CD14-positive monocyte (primary cell): ENCODE measurements at regions not wholly inside any gene's neighbourhood (a gene's known extent, or its start where the extent isn't known, plus 50 kb on each side); places are given as distances from the start of the nearest gene placed in this dataset.

Experiments used
- DNase-seq, 3 donors: peaks; one replicate each; pipeline ENCODE4 v3.0.0-alpha.2; 2011 to 2022
- H2AFZ ChIP-seq: 2 replicates; pipeline ENCODE4 v1.6.0; 2012; ENCODE audit warnings: mild to moderate bottlenecking, low read depth, low read length, inconsistent platforms; ENCODE audit not compliant: insufficient read depth, poor library complexity, severe bottlenecking
- H3K27ac ChIP-seq, 2 donors: 1 replicate in 1 of 2; 2 replicates in 1 of 2; pipeline ENCODE4 v1.5.1; 2012 to 2013; ENCODE audit warnings: low read length in 2 of 2, control low read depth in 1 of 2, inconsistent platforms in 1 of 2, low read depth in 1 of 2, mild to moderate bottlenecking in 1 of 2
- H3K27me3 ChIP-seq, 2 donors: one replicate each; pipeline versions ENCODE4 v1.6.0 to v1.6.1; 2011 to 2013; ENCODE audit warnings: low read length in 2 of 2; ENCODE audit not compliant: control insufficient read depth in 2 of 2, insufficient read depth in 2 of 2
- H3K36me3 ChIP-seq, 2 donors: replicated peaks in 1 of 2; 1 replicate in 1 of 2; 2 replicates in 1 of 2; pipeline versions ENCODE4 v1.5.1 to v1.6.1; 2012 to 2013; ENCODE audit warnings: low read length in 2 of 2, control low read depth in 1 of 2, inconsistent platforms in 1 of 2, mild to moderate bottlenecking in 1 of 2; ENCODE audit not compliant: insufficient read depth in 2 of 2, control insufficient read depth in 1 of 2
- H3K4me1 ChIP-seq, 2 donors: 1 replicate in 1 of 2; 2 replicates in 1 of 2; pipeline versions ENCODE4 v1.5.1 to v1.6.1; 2012 to 2013; ENCODE audit warnings: low read length in 2 of 2, control low read depth in 1 of 2, inconsistent platforms in 1 of 2, mild to moderate bottlenecking in 1 of 2, moderate library complexity in 1 of 2; ENCODE audit not compliant: insufficient read depth in 2 of 2, control insufficient read depth in 1 of 2
- H3K4me2 ChIP-seq: replicated peaks from 2 replicates; pipeline ENCODE3; 2012; ENCODE audit warnings: low read length, moderate library complexity, mild to moderate bottlenecking; ENCODE audit not compliant: poor library complexity, severe bottlenecking; ENCODE audit errors: extremely low read depth
- H3K4me3 ChIP-seq, 3 experiments: fragments of 200-600 bp in 1 of 3; sonication (generic) in 1 of 3; replicated peaks in 1 of 3; 1 replicate in 2 of 3; 2 replicates in 1 of 3; pipeline ENCODE4 v1.5.1; 2011 to 2013; ENCODE audit warnings: low read length in 3 of 3, mild to moderate bottlenecking in 3 of 3, control low read depth in 2 of 3, low read depth in 2 of 3, inconsistent platforms in 1 of 3, moderate library complexity in 1 of 3
- H3K79me2 ChIP-seq: 2 replicates; pipeline ENCODE4 v1.6.0; 2012; ENCODE audit warnings: mild to moderate bottlenecking, control low read depth, inconsistent platforms, low read length, moderate library complexity; ENCODE audit not compliant: insufficient read depth
- H3K9ac ChIP-seq: 2 replicates; pipeline ENCODE4 v1.6.0; 2017; ENCODE audit warnings: low read length, mild to moderate bottlenecking; ENCODE audit not compliant: insufficient read depth, poor library complexity, severe bottlenecking
- H3K9me3 ChIP-seq, 2 donors: replicated peaks in 1 of 2; 1 replicate in 1 of 2; 2 replicates in 1 of 2; pipeline versions ENCODE4 v1.5.1 to v1.6.1; 2012 to 2013; ENCODE audit warnings: low read length in 2 of 2, control low read depth in 1 of 2; ENCODE audit not compliant: control insufficient read depth in 1 of 2, insufficient read depth in 1 of 2
- H4K20me1 ChIP-seq: 2 replicates; pipeline ENCODE4 v1.6.0; 2012; ENCODE audit warnings: mild to moderate bottlenecking, low read length, control low read depth, moderate library complexity; ENCODE audit not compliant: insufficient read depth
- H3K27ac Mint-ChIP-seq, 7 donors: one replicate each; pipeline ENCODE4 v1.8.0; 2020; ENCODE audit warnings: mild to moderate bottlenecking in 7 of 7, mixed read lengths in 7 of 7, moderate library complexity in 6 of 7, inconsistent platforms in 2 of 7
- H3K27me3 Mint-ChIP-seq, 3 donors: one replicate each; pipeline ENCODE4 v1.8.0; 2021 to 2022; ENCODE audit warnings: low read depth in 3 of 3, mild to moderate bottlenecking in 3 of 3, mixed read lengths in 3 of 3, moderate library complexity in 3 of 3, inconsistent platforms in 1 of 3
- H3K36me3 Mint-ChIP-seq, 2 donors: one replicate each; pipeline ENCODE4 v1.8.0; 2020; ENCODE audit warnings: mixed read lengths in 2 of 2, inconsistent platforms in 1 of 2, mild to moderate bottlenecking in 1 of 2
- H3K4me1 Mint-ChIP-seq: one replicate; pipeline ENCODE4 v1.8.0; 2020; ENCODE audit warnings: mild to moderate bottlenecking, mixed read lengths
- H3K4me3 Mint-ChIP-seq, 2 donors: one replicate each; pipeline ENCODE4 v1.8.0; 2020; ENCODE audit warnings: mild to moderate bottlenecking in 2 of 2, mixed read lengths in 2 of 2, moderate library complexity in 1 of 2
- H3K9me3 Mint-ChIP-seq, 7 donors: one replicate each; pipeline ENCODE4 v1.8.0; 2020 to 2022; ENCODE audit warnings: mixed read lengths in 7 of 7, mild to moderate bottlenecking in 6 of 7, moderate library complexity in 6 of 7, inconsistent platforms in 2 of 7
- WGBS: methylation state at CpG from one replicate; pipeline ENCODE4 v1.1.5; 2013; ENCODE audit warnings: missing lambda C conversion rate; ENCODE audit not compliant: insufficient coverage; 5-methylcytosine and 5-hydroxymethylcytosine counted together
- intact Hi-C, 2 donors: fragments of 100-400 bp; cut with micrococcal nuclease; formaldehyde crosslinking; loops; one replicate each; pipeline versions ENCODE4 v1.15.0 to v1.15.1; 2023
- TF ChIP-seq, protein P1 (sequence below): fragments of 200-600 bp; IDR thresholded peaks from one replicate; pipeline ENCODE4 v1.8.0; 2022; ENCODE audit warnings: antibody characterized with exemption, mild to moderate bottlenecking

DNA sequence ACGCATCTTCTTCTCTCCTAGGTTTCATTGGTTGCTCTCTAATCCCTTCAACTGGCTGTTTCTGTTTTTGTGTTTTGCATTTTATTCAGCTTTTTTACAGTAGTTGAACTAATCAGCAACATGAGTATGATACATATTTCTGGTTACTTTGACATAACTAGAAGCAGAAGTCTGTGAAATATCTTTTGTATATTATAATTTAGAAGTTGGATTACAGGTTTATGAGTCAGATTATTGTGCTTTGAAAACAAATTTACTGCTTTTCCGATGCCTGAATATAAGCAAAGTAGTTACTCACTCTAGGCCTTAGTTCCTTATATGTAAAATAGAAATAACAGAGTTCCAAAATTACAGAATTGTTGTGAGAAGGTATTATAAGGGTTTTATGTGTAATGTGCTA is 96.2 kb upstream of the MEOX2 start:
- no peaks in the 10 kb centered on the region for H4K20me1 ChIP-seq
- H3K4me1 ChIP-seq, result no peaks in the 10 kb centered on the region
- Mint-ChIP-seq H3K4me1 (no peaks in the 10 kb centered on the region), H3K9me3 (peaks cover 0 to 3% (median 0%) of the 10 kb centered on the region in 7 donors), H3K27ac (no peak overlapping the region), H3K36me3 (no peaks in the 10 kb centered on the region), H3K27me3 (peaks cover 0 to 1% (median 1%) of the 10 kb centered on the region in 3 donors), H3K4me3 (no peak overlapping the region)
- no peaks in the 10 kb centered on the region for H3K36me3 ChIP-seq
- H3K27ac ChIP-seq, result no peak overlapping the region
- no peak overlapping the region for H3K4me2 ChIP-seq
- TF ChIP-seq, protein P1, sequence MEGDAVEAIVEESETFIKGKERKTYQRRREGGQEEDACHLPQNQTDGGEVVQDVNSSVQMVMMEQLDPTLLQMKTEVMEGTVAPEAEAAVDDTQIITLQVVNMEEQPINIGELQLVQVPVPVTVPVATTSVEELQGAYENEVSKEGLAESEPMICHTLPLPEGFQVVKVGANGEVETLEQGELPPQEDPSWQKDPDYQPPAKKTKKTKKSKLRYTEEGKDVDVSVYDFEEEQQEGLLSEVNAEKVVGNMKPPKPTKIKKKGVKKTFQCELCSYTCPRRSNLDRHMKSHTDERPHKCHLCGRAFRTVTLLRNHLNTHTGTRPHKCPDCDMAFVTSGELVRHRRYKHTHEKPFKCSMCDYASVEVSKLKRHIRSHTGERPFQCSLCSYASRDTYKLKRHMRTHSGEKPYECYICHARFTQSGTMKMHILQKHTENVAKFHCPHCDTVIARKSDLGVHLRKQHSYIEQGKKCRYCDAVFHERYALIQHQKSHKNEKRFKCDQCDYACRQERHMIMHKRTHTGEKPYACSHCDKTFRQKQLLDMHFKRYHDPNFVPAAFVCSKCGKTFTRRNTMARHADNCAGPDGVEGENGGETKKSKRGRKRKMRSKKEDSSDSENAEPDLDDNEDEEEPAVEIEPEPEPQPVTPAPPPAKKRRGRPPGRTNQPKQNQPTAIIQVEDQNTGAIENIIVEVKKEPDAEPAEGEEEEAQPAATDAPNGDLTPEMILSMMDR, result no peak
- H2AFZ ChIP-seq, result no peak overlapping the region
- no peaks in the 10 kb centered on the region for H3K79me2 ChIP-seq
- no peaks in the 10 kb centered on the region for H3K27me3 ChIP-seq
- no peak overlapping the region for H3K4me3 ChIP-seq
- no CpG with 5 or more reads among the region's 2 CpGs for WGBS
- no peaks in the 10 kb centered on the region for H3K9me3 ChIP-seq
- DNase-seq, result no peak
- intact Hi-C loops, result no loop called here
- no peak overlapping the region for H3K9ac ChIP-seq

DNA sequence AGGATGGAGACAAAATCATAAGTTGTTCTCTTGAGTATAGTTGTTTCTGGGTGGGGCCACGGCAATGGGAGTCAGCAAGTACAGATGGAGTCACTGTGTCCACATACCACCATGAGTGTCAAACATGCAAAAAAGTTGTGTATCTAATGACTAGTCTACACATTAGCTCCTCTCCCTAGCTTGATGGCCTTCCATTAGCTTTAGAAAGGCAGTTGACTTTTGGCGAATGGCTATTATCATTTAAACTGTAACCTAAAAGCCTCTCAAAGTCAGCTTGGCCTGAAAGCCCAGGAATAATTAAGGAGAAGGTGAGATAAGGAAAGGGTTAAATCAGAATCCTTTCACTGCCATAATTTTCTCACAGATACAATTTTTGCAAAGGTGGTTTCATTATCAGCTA is 95.5 kb upstream of the MEOX2 start:
- Histone ChIP-seq H2AFZ (no peak overlapping the region), H3K27ac (no peak overlapping the region), H3K27me3 (no peaks in the 10 kb centered on the region), H3K4me1 (no peaks in the 10 kb centered on the region), H3K4me3 (no peak overlapping the region), H3K9ac (no peak overlapping the region), H3K4me2 (no peak overlapping the region), H3K36me3 (no peaks in the 10 kb centered on the region), H3K9me3 (no peaks in the 10 kb centered on the region), H4K20me1 (no peaks in the 10 kb centered on the region), H3K79me2 (no peaks in the 10 kb centered on the region)
- Mint-ChIP-seq H3K9me3 (peaks cover 0 to 3% (median 0%) of the 10 kb centered on the region in 7 donors), H3K4me3 (no peak overlapping the region), H3K27ac (no peak overlapping the region), H3K27me3 (peaks cover 0 to 1% (median 1%) of the 10 kb centered on the region in 3 donors), H3K36me3 (no peaks in the 10 kb centered on the region), H3K4me1 (no peaks in the 10 kb centered on the region)
- intact Hi-C loops, result no loop called here
- WGBS, result no CpG with 5 or more reads among the region's 2 CpGs
- DNase-seq, result no peak
- TF ChIP-seq, protein P1, result no peak
